H9 (cell line): ENCODE measurements at regions not wholly inside any gene's neighbourhood (a gene's known extent, or its start where the extent isn't known, plus 50 kb on each side); places are given as distances from the start of the nearest gene placed in this dataset.

Experiments used
- DNase-seq: peaks from one replicate; pipeline ENCODE4 v3.0.0-alpha.2; 2017
- H2AFZ ChIP-seq: one replicate; pipeline ENCODE4 v1.6.1; 2013; ENCODE audit warnings: mild to moderate bottlenecking, low read length, control low read depth, moderate library complexity
- H2AK5ac ChIP-seq: 2 replicates; pipeline ENCODE4 v1.6.1; 2013; ENCODE audit warnings: low read length, control low read depth, mixed read lengths; ENCODE audit not compliant: insufficient read length
- H2BK120ac ChIP-seq: one replicate; pipeline ENCODE4 v1.6.1; 2013; ENCODE audit warnings: low read depth, mild to moderate bottlenecking, low read length, control low read depth, inconsistent platforms; ENCODE audit not compliant: poor library complexity, severe bottlenecking
- H2BK12ac ChIP-seq: 2 replicates; pipeline ENCODE4 v1.6.1; 2013; ENCODE audit warnings: low read length, control low read depth, mixed read lengths, low read depth; ENCODE audit not compliant: insufficient read length
- H2BK15ac ChIP-seq: 2 replicates; pipeline ENCODE4 v1.6.1; 2013; ENCODE audit warnings: low read depth, low read length, control low read depth
- H2BK20ac ChIP-seq: one replicate; pipeline ENCODE4 v1.6.1; 2013; ENCODE audit warnings: low read depth, mild to moderate bottlenecking, low read length, control low read depth, inconsistent platforms; ENCODE audit not compliant: poor library complexity, severe bottlenecking
- H2BK5ac ChIP-seq: 2 replicates; pipeline ENCODE4 v1.6.1; 2013; ENCODE audit warnings: low read length, control low read depth, mixed read lengths; ENCODE audit not compliant: insufficient read length
- H3K14ac ChIP-seq: 2 replicates; pipeline ENCODE4 v1.6.1; 2013; ENCODE audit warnings: low read length, control low read depth; ENCODE audit not compliant: insufficient read depth
- H3K18ac ChIP-seq: 2 replicates; pipeline ENCODE4 v1.6.1; 2013; ENCODE audit warnings: low read depth, mild to moderate bottlenecking, mixed read lengths, low read length, control low read depth; ENCODE audit not compliant: insufficient read length
- H3K23ac ChIP-seq: 2 replicates; pipeline ENCODE4 v1.6.1; 2013; ENCODE audit warnings: low read length, control low read depth, mixed read lengths, low read depth; ENCODE audit not compliant: insufficient read length
- H3K23me2 ChIP-seq: 2 replicates; pipeline ENCODE4 v1.6.1; 2013; ENCODE audit warnings: low read depth, mild to moderate bottlenecking, mixed read lengths, low read length, control low read depth; ENCODE audit not compliant: insufficient read length, poor library complexity, severe bottlenecking
- H3K27ac ChIP-seq: 2 replicates; pipeline ENCODE4 v1.5.1; 2013; ENCODE audit warnings: low read length, control low read depth, mixed read lengths, low read depth; ENCODE audit not compliant: insufficient read length
- H3K27me3 ChIP-seq: 2 replicates; pipeline ENCODE4 v1.6.1; 2013; ENCODE audit warnings: low read length, control low read depth, inconsistent platforms; ENCODE audit not compliant: insufficient read depth
- H3K4ac ChIP-seq: 2 replicates; pipeline ENCODE4 v1.6.1; 2013; ENCODE audit warnings: low read depth, mild to moderate bottlenecking, control low read depth, inconsistent platforms, low read length, moderate library complexity
- H3K4me1 ChIP-seq: 2 replicates; pipeline ENCODE4 v1.6.1; 2013; ENCODE audit warnings: low read length, control low read depth, inconsistent platforms; ENCODE audit not compliant: insufficient read depth
- H3K4me2 ChIP-seq: 2 replicates; pipeline ENCODE4 v1.6.1; 2013; ENCODE audit warnings: low read length, control low read depth, mixed read lengths; ENCODE audit not compliant: insufficient read length, insufficient read depth
- H3K56ac ChIP-seq: 2 replicates; pipeline ENCODE4 v1.6.1; 2013; ENCODE audit warnings: low read depth, mild to moderate bottlenecking, mixed read lengths, low read length, control low read depth; ENCODE audit not compliant: insufficient read length
- H3K79me1 ChIP-seq: 2 replicates; pipeline ENCODE4 v1.6.1; 2013; ENCODE audit warnings: low read depth, mild to moderate bottlenecking, moderate library complexity, low read length, control low read depth, inconsistent platforms; ENCODE audit not compliant: insufficient read depth, poor library complexity, severe bottlenecking
- H3K79me2 ChIP-seq: 2 replicates; pipeline ENCODE4 v1.6.1; 2013; ENCODE audit warnings: low read length, control low read depth, inconsistent platforms; ENCODE audit not compliant: insufficient read depth
- H3K9ac ChIP-seq: 2 replicates; pipeline ENCODE4 v1.6.1; 2013; ENCODE audit warnings: low read length, control low read depth, mixed read lengths; ENCODE audit not compliant: insufficient read length; ENCODE audit errors: extremely low read depth
- H3K9me3 ChIP-seq: one replicate; pipeline ENCODE4 v1.6.1; 2013; ENCODE audit warnings: low read depth, low read length, inconsistent platforms; ENCODE audit not compliant: control insufficient read depth
- H3T11ph ChIP-seq: one replicate; pipeline ENCODE4 v1.6.1; 2013; ENCODE audit warnings: mild to moderate bottlenecking, low read length, control low read depth, inconsistent platforms
- H4K20me1 ChIP-seq: one replicate; pipeline ENCODE4 v1.6.1; 2013; ENCODE audit not compliant: control insufficient read depth, insufficient read length, insufficient read depth
- H4K5ac ChIP-seq: 2 replicates; pipeline ENCODE4 v1.6.1; 2013; ENCODE audit warnings: low read depth, mild to moderate bottlenecking, mixed read lengths, low read length, control low read depth; ENCODE audit not compliant: insufficient read length
- H4K8ac ChIP-seq: replicated peaks from 2 replicates; pipeline ENCODE4 v1.6.1; 2013; ENCODE audit warnings: low read length, control low read depth, mixed read lengths, low read depth; ENCODE audit not compliant: insufficient read length
- H4K91ac ChIP-seq: 2 replicates; pipeline ENCODE4 v1.6.1; 2013; ENCODE audit warnings: low read depth, mild to moderate bottlenecking, moderate library complexity, mixed read lengths, low read length, control low read depth; ENCODE audit not compliant: insufficient read length
- H3K27ac Mint-ChIP-seq, 3 experiments: 2 replicates in 2 of 3; 3 replicates in 1 of 3; pipeline ENCODE4 v1.8.0; 2020 to 2021; ENCODE audit warnings: mixed read lengths in 3 of 3, mild to moderate bottlenecking in 1 of 3, moderate library complexity in 1 of 3
- H3K27me3 Mint-ChIP-seq: 2 replicates; pipeline ENCODE4 v1.8.0; 2021; ENCODE audit warnings: low read depth, mild to moderate bottlenecking, moderate library complexity, mixed read lengths
- H3K36me3 Mint-ChIP-seq, 3 experiments: 2 replicates in 2 of 3; 3 replicates in 1 of 3; pipeline ENCODE4 v1.8.0; 2020 to 2021; ENCODE audit warnings: low read depth in 3 of 3, mixed read lengths in 3 of 3; ENCODE audit not compliant: insufficient read depth in 1 of 3
- H3K4me1 Mint-ChIP-seq, 2 experiments: 2 replicates each; pipeline ENCODE4 v1.8.0; 2020; ENCODE audit warnings: mixed read lengths in 2 of 2
- H3K4me3 Mint-ChIP-seq, 2 experiments: 2 replicates in 1 of 2; 3 replicates in 1 of 2; pipeline ENCODE4 v1.8.0; 2020 to 2021; ENCODE audit warnings: mild to moderate bottlenecking in 2 of 2, mixed read lengths in 2 of 2, moderate library complexity in 1 of 2
- H3K9me3 Mint-ChIP-seq, 2 experiments: 2 replicates in 1 of 2; 3 replicates in 1 of 2; pipeline ENCODE4 v1.8.0; 2020; ENCODE audit warnings: mild to moderate bottlenecking in 2 of 2, mixed read lengths in 2 of 2, moderate library complexity in 1 of 2
- WGBS: extraction: QIAGEN DNeasy Blood & Tissue Kit; methylation state at CpG from one replicate; pipeline ENCODE4 v1.1.7; 2013; ENCODE audit warnings: missing lambda C conversion rate, low lambda C conversion rate, mixed read lengths; ENCODE audit not compliant: insufficient read length; ENCODE audit errors: extremely low coverage; 5-methylcytosine and 5-hydroxymethylcytosine counted together
- TF ChIP-seq, protein P1 (sequence below): fragments of 200-600 bp; sonication (generic); conservative IDR thresholded peaks from 3 replicates; pipeline ENCODE4 v1.8.0; 2021; ENCODE audit warnings: antibody characterized with exemption, mild to moderate bottlenecking

- H4K91ac ChIP-seq, result no peak overlapping the region
- H3K27me3 ChIP-seq, result no peaks in the 10 kb centered on the region
- H3T11ph ChIP-seq, result no peak overlapping the region
- Mint-ChIP-seq H3K27me3 (no peaks in the 10 kb centered on the region), H3K36me3 (no peaks in the 10 kb centered on the region), H3K9me3 (no peaks in the 10 kb centered on the region), H3K27ac (no peak overlapping the region), H3K4me1 (no peaks in the 10 kb centered on the region), H3K4me3 (no peak overlapping the region)
- WGBS, result no CpG with 5 or more reads among the region's 4 CpGs
- H3K14ac ChIP-seq, result no peak overlapping the region
- H3K56ac ChIP-seq, result no peak overlapping the region
- no peak for DNase-seq
- no peaks in the 10 kb centered on the region for H3K79me1 ChIP-seq
- no peak overlapping the region for H3K23ac ChIP-seq
- H2BK5ac ChIP-seq, result no peak overlapping the region
- H3K9me3 ChIP-seq, result no peaks in the 10 kb centered on the region
- no peak overlapping the region for H2AFZ ChIP-seq
- no peaks in the 10 kb centered on the region for H4K20me1 ChIP-seq
- no peak overlapping the region for H3K4ac ChIP-seq
- H3K79me2 ChIP-seq, result no peaks in the 10 kb centered on the region
- H3K23me2 ChIP-seq, result no peaks in the 10 kb centered on the region
- H3K9ac ChIP-seq, result no peak overlapping the region
- no peak overlapping the region for H2BK15ac ChIP-seq
- no peak overlapping the region for H3K18ac ChIP-seq
- no peak overlapping the region for H3K4me2 ChIP-seq
- H2BK20ac ChIP-seq, result no peak overlapping the region
- no peaks in the 10 kb centered on the region for H3K4me1 ChIP-seq
- H2BK120ac ChIP-seq, result no peak overlapping the region
- TF ChIP-seq, protein P1, sequence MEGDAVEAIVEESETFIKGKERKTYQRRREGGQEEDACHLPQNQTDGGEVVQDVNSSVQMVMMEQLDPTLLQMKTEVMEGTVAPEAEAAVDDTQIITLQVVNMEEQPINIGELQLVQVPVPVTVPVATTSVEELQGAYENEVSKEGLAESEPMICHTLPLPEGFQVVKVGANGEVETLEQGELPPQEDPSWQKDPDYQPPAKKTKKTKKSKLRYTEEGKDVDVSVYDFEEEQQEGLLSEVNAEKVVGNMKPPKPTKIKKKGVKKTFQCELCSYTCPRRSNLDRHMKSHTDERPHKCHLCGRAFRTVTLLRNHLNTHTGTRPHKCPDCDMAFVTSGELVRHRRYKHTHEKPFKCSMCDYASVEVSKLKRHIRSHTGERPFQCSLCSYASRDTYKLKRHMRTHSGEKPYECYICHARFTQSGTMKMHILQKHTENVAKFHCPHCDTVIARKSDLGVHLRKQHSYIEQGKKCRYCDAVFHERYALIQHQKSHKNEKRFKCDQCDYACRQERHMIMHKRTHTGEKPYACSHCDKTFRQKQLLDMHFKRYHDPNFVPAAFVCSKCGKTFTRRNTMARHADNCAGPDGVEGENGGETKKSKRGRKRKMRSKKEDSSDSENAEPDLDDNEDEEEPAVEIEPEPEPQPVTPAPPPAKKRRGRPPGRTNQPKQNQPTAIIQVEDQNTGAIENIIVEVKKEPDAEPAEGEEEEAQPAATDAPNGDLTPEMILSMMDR, result no peak
- H4K5ac ChIP-seq, result no peak overlapping the region
- H3K27ac ChIP-seq, result no peak overlapping the region
- no peak overlapping the region for H2AK5ac ChIP-seq
- H2BK12ac ChIP-seq, result no peak overlapping the region
- no peak overlapping the region for H4K8ac ChIP-seq
These were observed 440.6 kb downstream of the CETN3 start for GRCh38 chr5:89968958-89969381.
